ENCODE measurements at regions not wholly inside any gene's neighbourhood (a gene's known extent, or its start where the extent isn't known, plus 50 kb on each side); places are given as distances from the start of the nearest gene placed in this dataset.
"Not testable (repeated sequence)": the region's sequence is repeated elsewhere in the genome, so short reads cannot be mapped to it uniquely, and the experiment has no call there.

GRCh38 chr4:66782751-66783150, 762.6 kb downstream of the CENPC start:
- not testable (repeated sequence) for TF ChIP-seq EP300 (IDR thresholded peaks at IDR 0.05; ENCODE audit: low read depth); CTCF (IDR thresholded peaks at IDR 0.05); POLR2A (IDR thresholded peaks at IDR 0.05)
